Lower leg skin (tissue), 3 donors: ENCODE measurements at regions not wholly inside any gene's neighbourhood (a gene's known extent, or its start where the extent isn't known, plus 50 kb on each side); places are given as distances from the start of the nearest gene placed in this dataset.

Experiments
- POLR2A ChIP-seq, 2 donors: fragments of 450-650 bp; IDR thresholded peaks; one replicate each; pipeline ENCODE4 v1.6.1; 2016 to 2017; ENCODE audit warnings: antibody characterized with exemption in 2 of 2, mild to moderate bottlenecking in 1 of 2, moderate library complexity in 1 of 2
- TF ChIP-seq, protein P1 (sequence below), 3 donors: fragments of 450-650 bp; IDR thresholded peaks; one replicate each; pipeline ENCODE4 v1.5.1; 2016; ENCODE audit warnings: antibody characterized with exemption in 3 of 3, mild to moderate bottlenecking in 3 of 3, moderate library complexity in 2 of 3

DNA sequence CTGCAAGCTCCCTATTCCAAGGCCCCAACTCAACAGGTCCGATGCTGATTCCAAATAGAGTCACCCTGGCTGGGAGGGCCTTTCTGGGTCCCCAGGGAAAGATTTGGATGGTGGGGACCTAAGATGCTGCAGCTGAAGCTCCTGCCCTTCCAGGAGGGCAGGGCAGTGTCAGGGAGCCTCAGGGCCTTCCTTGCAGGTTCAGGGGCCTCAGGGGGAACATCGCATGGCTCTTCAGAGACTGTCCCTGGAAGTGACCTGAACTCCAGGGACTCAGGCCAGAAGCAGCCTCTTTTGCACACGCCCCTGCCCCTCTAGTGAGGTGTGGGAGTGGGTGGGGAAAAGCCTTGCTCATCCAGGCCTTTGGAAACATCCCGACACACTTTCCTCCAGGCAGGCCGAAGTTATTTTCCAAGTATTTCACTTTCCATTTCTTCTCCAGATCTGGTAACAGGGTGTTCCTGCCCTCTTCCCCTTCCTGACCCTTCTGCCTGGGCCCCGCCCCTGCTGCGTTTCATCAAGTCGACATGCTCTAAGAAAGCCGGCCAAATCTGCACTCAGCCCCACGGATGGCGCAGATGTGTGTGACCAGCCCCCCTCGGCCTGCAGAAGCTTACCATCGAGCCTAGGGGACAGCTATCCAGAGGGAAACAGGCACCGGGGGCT is 159.5 kb downstream of the FGF18 start:
- TF ChIP-seq, protein P1, sequence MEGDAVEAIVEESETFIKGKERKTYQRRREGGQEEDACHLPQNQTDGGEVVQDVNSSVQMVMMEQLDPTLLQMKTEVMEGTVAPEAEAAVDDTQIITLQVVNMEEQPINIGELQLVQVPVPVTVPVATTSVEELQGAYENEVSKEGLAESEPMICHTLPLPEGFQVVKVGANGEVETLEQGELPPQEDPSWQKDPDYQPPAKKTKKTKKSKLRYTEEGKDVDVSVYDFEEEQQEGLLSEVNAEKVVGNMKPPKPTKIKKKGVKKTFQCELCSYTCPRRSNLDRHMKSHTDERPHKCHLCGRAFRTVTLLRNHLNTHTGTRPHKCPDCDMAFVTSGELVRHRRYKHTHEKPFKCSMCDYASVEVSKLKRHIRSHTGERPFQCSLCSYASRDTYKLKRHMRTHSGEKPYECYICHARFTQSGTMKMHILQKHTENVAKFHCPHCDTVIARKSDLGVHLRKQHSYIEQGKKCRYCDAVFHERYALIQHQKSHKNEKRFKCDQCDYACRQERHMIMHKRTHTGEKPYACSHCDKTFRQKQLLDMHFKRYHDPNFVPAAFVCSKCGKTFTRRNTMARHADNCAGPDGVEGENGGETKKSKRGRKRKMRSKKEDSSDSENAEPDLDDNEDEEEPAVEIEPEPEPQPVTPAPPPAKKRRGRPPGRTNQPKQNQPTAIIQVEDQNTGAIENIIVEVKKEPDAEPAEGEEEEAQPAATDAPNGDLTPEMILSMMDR (IDR thresholded peaks at IDR 0.05), result no peak
- TF ChIP-seq POLR2A (IDR thresholded peaks at IDR 0.05), result no peak
